DOHH2 (cell line): ENCODE measurements at regions not wholly inside any gene's neighbourhood (a gene's known extent, or its start where the extent isn't known, plus 50 kb on each side); places are given as distances from the start of the nearest gene placed in this dataset.

ENCODE experiments used
- H3F3A ChIP-seq: fragments of 200-600 bp; sonication (generic), shearing (Covaris generic); 2 replicates; pipeline ENCODE4 v1.6.0; 2016; ENCODE audit warnings: antibody characterized with exemption, mild to moderate bottlenecking; ENCODE audit not compliant: control insufficient read depth, insufficient read depth
- H3K27ac ChIP-seq: fragments of 200-600 bp; sonication (generic); 2 replicates; pipeline ENCODE4 v1.5.1; 2014; ENCODE audit warnings: low read depth, mild to moderate bottlenecking, low read length, moderate library complexity
- H3K27me3 ChIP-seq: fragments of 200-600 bp; sonication (generic); 2 replicates; pipeline ENCODE4 v1.6.1; 2014; ENCODE audit warnings: mild to moderate bottlenecking, low read length, mixed read lengths; ENCODE audit not compliant: control insufficient read depth
- H3K36me3 ChIP-seq: fragments of 200-600 bp; sonication (generic); 2 replicates; pipeline ENCODE4 v1.6.1; 2014; ENCODE audit warnings: mild to moderate bottlenecking, low read length, moderate library complexity, mixed read lengths; ENCODE audit not compliant: control insufficient read depth
- H3K4me1 ChIP-seq: fragments of 200-600 bp; sonication (generic); 2 replicates; pipeline ENCODE4 v1.6.1; 2014; ENCODE audit warnings: mild to moderate bottlenecking, low read length, mixed read lengths; ENCODE audit not compliant: control insufficient read depth
- H3K4me2 ChIP-seq: fragments of 200-600 bp; sonication (generic); 2 replicates; pipeline ENCODE4 v1.6.0; 2014; ENCODE audit warnings: mild to moderate bottlenecking, low read length, moderate library complexity
- H3K4me3 ChIP-seq: fragments of 200-600 bp; sonication (generic); 2 replicates; pipeline ENCODE4 v1.5.1; 2014; ENCODE audit warnings: mild to moderate bottlenecking, low read length, mixed read lengths
- H3K79me2 ChIP-seq: fragments of 200-600 bp; sonication (generic); 2 replicates; pipeline ENCODE4 v1.6.1; 2014; ENCODE audit warnings: mild to moderate bottlenecking, low read length, mixed read lengths; ENCODE audit not compliant: control insufficient read depth
- H3K9me2 ChIP-seq: fragments of 200-600 bp; sonication (generic); replicated peaks from 2 replicates; pipeline ENCODE4 v1.6.1; 2014; ENCODE audit warnings: mild to moderate bottlenecking, low read length, mixed read lengths; ENCODE audit not compliant: control insufficient read depth
- H3K9me3 ChIP-seq: fragments of 200-600 bp; sonication (generic); 2 replicates; pipeline ENCODE4 v1.6.1; 2014; ENCODE audit warnings: antibody characterized with exemption, low read length, mixed read lengths; ENCODE audit not compliant: control insufficient read depth, insufficient read depth
- H4K20me1 ChIP-seq: fragments of 200-600 bp; sonication (generic); 2 replicates; pipeline ENCODE4 v1.6.0; 2014; ENCODE audit warnings: low read depth, mild to moderate bottlenecking, antibody characterized with exemption, low read length, moderate library complexity; ENCODE audit not compliant: control insufficient read depth, insufficient read depth
- CTCF ChIP-seq: fragments of 200-600 bp; sonication (generic); IDR thresholded peaks from one replicate; pipeline ENCODE4 v1.5.1; 2014; ENCODE audit warnings: antibody characterized with exemption, mild to moderate bottlenecking, low read depth, low read length; ENCODE audit not compliant: poor library complexity, severe bottlenecking
- EZH2phosphoT487 ChIP-seq: fragments of 200-600 bp; sonication (generic); IDR thresholded peaks from 2 replicates; pipeline ENCODE4 v1.6.1; 2017; ENCODE audit warnings: borderline replicate concordance, mild to moderate bottlenecking, antibody characterized with exemption, low read length, moderate library complexity, mixed read lengths

GRCh38 chr6:4606821-4607704 lies 169.1 kb upstream of the CDYL start:
- Histone ChIP-seq H4K20me1 (no peaks in the 10 kb centered on the region), H3K9me2 (no peaks in the 10 kb centered on the region), H3K9me3 (no peaks in the 10 kb centered on the region), H3K4me3 (no peak overlapping the region), H3K4me1 (no peaks in the 10 kb centered on the region), H3K4me2 (no peak overlapping the region), H3K36me3 (no peaks in the 10 kb centered on the region), H3K79me2 (no peaks in the 10 kb centered on the region), H3K27ac (no peak overlapping the region), H3K27me3 (no peaks in the 10 kb centered on the region), H3F3A (no peaks in the 10 kb centered on the region)
- TF ChIP-seq EZH2phosphoT487 (no peak), CTCF (no peak)

DNA sequence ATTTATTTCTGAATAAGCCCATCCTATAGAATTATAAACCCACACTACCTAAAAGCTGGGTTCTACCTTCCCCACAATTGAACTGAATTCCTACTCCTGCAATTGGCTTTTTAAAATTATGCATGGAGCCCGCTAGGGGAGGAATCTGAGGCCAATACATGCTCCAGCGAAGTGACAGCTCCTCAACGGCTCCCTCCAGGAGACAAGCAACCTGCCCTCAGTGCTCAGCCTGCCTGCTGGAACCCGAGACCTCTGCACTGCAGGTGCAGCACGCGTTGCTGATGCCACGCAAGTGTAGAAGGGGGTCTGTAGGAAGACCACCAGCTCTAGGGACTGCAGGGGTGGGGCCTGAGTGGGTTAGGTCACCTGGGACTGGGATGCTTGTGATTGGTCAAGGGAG lies 170.2 kb upstream of the CDYL start:
- H4K20me1 ChIP-seq = no peaks in the 10 kb centered on the region
- H3K4me2 ChIP-seq = no peak overlapping the region
- H3F3A ChIP-seq = no peaks in the 10 kb centered on the region
- no peak overlapping the region for H3K27ac ChIP-seq
- H3K4me1 ChIP-seq = no peaks in the 10 kb centered on the region
- H3K4me3 ChIP-seq = no peak overlapping the region
- H3K9me2 ChIP-seq = no peaks in the 10 kb centered on the region
- H3K36me3 ChIP-seq = no peaks in the 10 kb centered on the region
- TF ChIP-seq CTCF (no peak), EZH2phosphoT487 (no peak)
- no peaks in the 10 kb centered on the region for H3K27me3 ChIP-seq
- H3K79me2 ChIP-seq = no peaks in the 10 kb centered on the region
- no peaks in the 10 kb centered on the region for H3K9me3 ChIP-seq

GRCh38 chr6:4603856-4604369 lies 172.3 kb upstream of the CDYL start:
- Histone ChIP-seq H3K36me3 (no peaks in the 10 kb centered on the region), H3K79me2 (no peaks in the 10 kb centered on the region), H3K9me3 (no peaks in the 10 kb centered on the region), H3K4me3 (no peak overlapping the region), H3K27ac (no peak overlapping the region), H3K4me1 (no peaks in the 10 kb centered on the region), H3K27me3 (no peaks in the 10 kb centered on the region), H4K20me1 (no peaks in the 10 kb centered on the region), H3F3A (no peaks in the 10 kb centered on the region), H3K9me2 (no peaks in the 10 kb centered on the region), H3K4me2 (no peak overlapping the region)
- TF ChIP-seq CTCF (no peak), EZH2phosphoT487 (no peak)
